H1 (cell line): ENCODE measurements at regions not wholly inside any gene's neighbourhood (a gene's known extent, or its start where the extent isn't known, plus 50 kb on each side); places are given as distances from the start of the nearest gene placed in this dataset.

Experiments used
- CTCF ChIA-PET: fragments of 300-600 bp; sonication (Branson Sonifier 250); formaldehyde crosslinking; loops from one replicate; lab custom pipeline; 2021; ENCODE audit not compliant: partially characterized antibody; lab: Charles Lee
- POLR2A ChIA-PET: fragments of 300-600 bp; sonication (Branson Sonifier 250); formaldehyde crosslinking; loops from one replicate; lab custom pipeline; 2021; ENCODE audit warnings: inconsistent platforms; ENCODE audit not compliant: partially characterized antibody; lab: Charles Lee
- DNase-seq, 2 experiments: peaks; one replicate each; pipeline versions ENCODE4 v3.0.0 to v3.0.0-alpha.2; 2010 to 2022; ENCODE audit warnings: low spot score in 2 of 2, low read depth in 1 of 2, mixed read lengths in 1 of 2
- FAIRE-seq: peaks from 2 replicates; lab custom pipeline; 2011; peaks lifted over from hg19 to GRCh38; lab: Jason Lieb, UNC
- H2AFZ ChIP-seq: 2 replicates; pipeline ENCODE4 v1.8.1; 2012; ENCODE audit warnings: low read length, inconsistent platforms
- H2AK5ac ChIP-seq: 2 replicates; pipeline ENCODE4 v1.6.1; 2013; ENCODE audit warnings: low read depth, low read length
- H2BK120ac ChIP-seq: replicated peaks from 2 replicates; pipeline ENCODE3; 2013; ENCODE audit warnings: low read depth, low read length, inconsistent platforms
- H2BK12ac ChIP-seq: 2 replicates; pipeline ENCODE4 v1.6.1; 2013; ENCODE audit warnings: low read depth, low read length
- H2BK15ac ChIP-seq: 2 replicates; pipeline ENCODE4 v1.6.1; 2013; ENCODE audit warnings: low read length
- H2BK20ac ChIP-seq: 2 replicates; pipeline ENCODE4 v1.6.1; 2013; ENCODE audit warnings: low read length
- H2BK5ac ChIP-seq: 2 replicates; pipeline ENCODE4 v1.6.1; 2013; ENCODE audit warnings: low read depth, low read length
- H3K14ac ChIP-seq: 2 replicates; pipeline ENCODE4 v1.6.1; 2013; ENCODE audit warnings: inconsistent platforms; ENCODE audit not compliant: insufficient read length
- H3K18ac ChIP-seq: 2 replicates; pipeline ENCODE4 v1.6.1; 2013; ENCODE audit warnings: low read length; ENCODE audit errors: extremely low read depth
- H3K23ac ChIP-seq: 2 replicates; pipeline ENCODE4 v1.6.1; 2013; ENCODE audit warnings: inconsistent platforms; ENCODE audit not compliant: insufficient read length
- H3K23me2 ChIP-seq: 2 replicates; pipeline ENCODE4 v1.6.1; 2013; ENCODE audit warnings: low read depth, low read length
- H3K27ac ChIP-seq: 2 replicates; pipeline ENCODE4 v1.6.1; 2011; ENCODE audit warnings: low read depth, low read length, inconsistent platforms
- H3K27me3 ChIP-seq, 4 experiments: replicated peaks in 1 of 4; 1 replicate in 1 of 4; 2 replicates in 3 of 4; pipeline versions ENCODE4 v1.6.1 to v1.8.1; 2011 to 2013; ENCODE audit warnings: low read length in 3 of 4, mild to moderate bottlenecking in 3 of 4, inconsistent platforms in 2 of 4, mixed read lengths in 2 of 4, moderate library complexity in 1 of 4; ENCODE audit not compliant: control insufficient read depth in 3 of 4, insufficient read depth in 3 of 4; ENCODE audit errors: extremely low read depth in 1 of 4
- H3K36me3 ChIP-seq, 4 experiments: 2 replicates each; pipeline versions ENCODE4 v1.6.1 to v1.8.1; 2011 to 2013; ENCODE audit warnings: mild to moderate bottlenecking in 4 of 4, low read length in 3 of 4, moderate library complexity in 2 of 4, control low read depth in 1 of 4, inconsistent platforms in 1 of 4; ENCODE audit not compliant: insufficient read depth in 4 of 4, control insufficient read depth in 2 of 4
- H3K4ac ChIP-seq: replicated peaks from 2 replicates; pipeline ENCODE3; 2013; ENCODE audit warnings: low read length, low read depth, mixed read lengths, inconsistent platforms; ENCODE audit not compliant: insufficient read length
- H3K4me1 ChIP-seq, 4 experiments: replicated peaks in 1 of 4; 1 replicate in 1 of 4; 2 replicates in 3 of 4; pipeline versions ENCODE4 v1.6.1 to v1.8.1; 2011 to 2013; ENCODE audit warnings: low read length in 3 of 4, inconsistent platforms in 2 of 4, mixed read lengths in 1 of 4; ENCODE audit not compliant: insufficient read depth in 4 of 4, control insufficient read depth in 3 of 4
- H3K4me2 ChIP-seq, 2 experiments: 2 replicates each; pipeline versions ENCODE4 v1.6.1 to v1.8.1; 2011 to 2013; ENCODE audit warnings: low read depth in 2 of 2, low read length in 2 of 2, control low read depth in 1 of 2, inconsistent platforms in 1 of 2, mild to moderate bottlenecking in 1 of 2; ENCODE audit not compliant: insufficient read depth in 1 of 2
- H3K4me3 ChIP-seq, 4 experiments: fragments of 200-600, 300-600 bp in 1 of 4; sonication (generic), shearing (Covaris generic), sonication (Bioruptor Twin) in 1 of 4; 2 replicates each; pipeline versions ENCODE4 v1.5.1 to v1.8.1; 2011 to 2016; ENCODE audit warnings: low read length in 4 of 4, low read depth in 3 of 4, control low read depth in 2 of 4, inconsistent platforms in 2 of 4, mild to moderate bottlenecking in 2 of 4, mixed read lengths in 1 of 4, moderate library complexity in 1 of 4; ENCODE audit not compliant: insufficient read depth in 2 of 4; ENCODE audit errors: extremely low read depth in 1 of 4
- H3K56ac ChIP-seq: replicated peaks from 2 replicates; pipeline ENCODE3; 2013; ENCODE audit warnings: low read depth, mild to moderate bottlenecking, mixed read lengths, low read length, inconsistent platforms; ENCODE audit not compliant: insufficient read length
- H3K79me1 ChIP-seq: 2 replicates; pipeline ENCODE4 v1.6.1; 2013; ENCODE audit warnings: low read depth, low read length, control low read depth
- H3K79me2 ChIP-seq, 2 experiments: 2 replicates each; pipeline versions ENCODE4 v1.6.1 to v1.8.1; 2012 to 2013; ENCODE audit warnings: low read length in 2 of 2, mild to moderate bottlenecking in 2 of 2, inconsistent platforms in 1 of 2; ENCODE audit not compliant: insufficient read depth in 2 of 2, control insufficient read depth in 1 of 2
- H3K9ac ChIP-seq, 4 experiments: replicated peaks in 1 of 4; 1 replicate in 1 of 4; 2 replicates in 3 of 4; pipeline versions ENCODE4 v1.6.1 to v1.8.1; 2011 to 2013; ENCODE audit warnings: low read depth in 3 of 4, low read length in 3 of 4, control low read depth in 2 of 4, mild to moderate bottlenecking in 2 of 4, moderate library complexity in 2 of 4, inconsistent platforms in 1 of 4; ENCODE audit errors: extremely low read depth in 1 of 4
- H3K9me3 ChIP-seq, 2 experiments: 2 replicates each; pipeline versions ENCODE4 v1.6.1 to v1.8.1; 2012 to 2013; ENCODE audit warnings: mild to moderate bottlenecking in 2 of 2, moderate library complexity in 2 of 2, control low read depth in 1 of 2, inconsistent platforms in 1 of 2, low read depth in 1 of 2, low read length in 1 of 2, mixed read lengths in 1 of 2; ENCODE audit not compliant: insufficient read depth in 2 of 2
- H4K20me1 ChIP-seq, 2 experiments: replicated peaks in 1 of 2; 2 replicates each; pipeline versions ENCODE3 to v1.8.1; 2011 to 2013; ENCODE audit warnings: inconsistent platforms in 2 of 2, low read length in 2 of 2, mild to moderate bottlenecking in 1 of 2; ENCODE audit not compliant: insufficient read depth in 2 of 2, control insufficient read depth in 1 of 2
- H4K5ac ChIP-seq: 2 replicates; pipeline ENCODE4 v1.6.1; 2013; ENCODE audit warnings: low read length, low read depth, mixed read lengths, inconsistent platforms; ENCODE audit not compliant: insufficient read length
- H4K8ac ChIP-seq: 2 replicates; pipeline ENCODE4 v1.8.0; 2013; ENCODE audit warnings: mild to moderate bottlenecking, moderate library complexity, low read length, inconsistent platforms; ENCODE audit not compliant: insufficient read depth; ENCODE audit errors: extremely low read depth
- H4K91ac ChIP-seq: replicated peaks from 2 replicates; pipeline ENCODE3; 2013; ENCODE audit warnings: low read length, mixed read lengths, inconsistent platforms; ENCODE audit not compliant: insufficient read length
- BCL11A ChIP-seq, 2 experiments: IDR thresholded peaks; one replicate each; pipeline ENCODE4 v1.6.1; 2011; ENCODE audit warnings: low read depth in 2 of 2, low read length in 2 of 2, mild to moderate bottlenecking in 2 of 2
- CHD1 ChIP-seq: IDR thresholded peaks from 2 replicates; pipeline ENCODE4 v1.6.1; 2012; ENCODE audit warnings: low read depth, low read length, improper control_type of control experiment
- EP300 ChIP-seq, 2 experiments: IDR thresholded peaks; 1 replicate in 1 of 2; 2 replicates in 1 of 2; pipeline ENCODE4 v1.6.1; 2011 to 2012; ENCODE audit warnings: low read depth in 2 of 2, low read length in 2 of 2, mild to moderate bottlenecking in 2 of 2, borderline replicate concordance in 1 of 2, inconsistent platforms in 1 of 2, moderate library complexity in 1 of 2
- MAX ChIP-seq: IDR thresholded peaks from 2 replicates; pipeline ENCODE4 v1.6.1; 2012; ENCODE audit warnings: inconsistent platforms
- SP4 ChIP-seq: IDR thresholded peaks from 2 replicates; pipeline ENCODE4 v1.6.1; 2012; ENCODE audit warnings: low read length, inconsistent platforms
- SUZ12 ChIP-seq: fragments of 200-600 bp; sonication (generic); IDR thresholded peaks from 2 replicates; pipeline ENCODE4 v1.6.1; 2012; ENCODE audit warnings: mild to moderate bottlenecking, inconsistent platforms, low read length, moderate library complexity, mixed read lengths
- TEAD4 ChIP-seq: IDR thresholded peaks from 2 replicates; pipeline ENCODE4 v1.6.1; 2012; ENCODE audit warnings: low read depth, low read length, inconsistent platforms, mixed read lengths
- ZNF274 ChIP-seq: IDR thresholded peaks from 2 replicates; pipeline ENCODE4 v1.7.0; 2012; ENCODE audit warnings: low read length, borderline replicate concordance; ENCODE audit errors: extremely low read depth
- WGBS, 2 experiments: shearing (Covaris generic) in 1 of 2; methylation state at CpG; one replicate each; pipeline versions ENCODE4 v1.1.6 to v1.1.7; 2013 to 2015; ENCODE audit warnings: low lambda C conversion rate in 2 of 2, mixed read lengths in 2 of 2, inconsistent platforms in 1 of 2, low coverage in 1 of 2, missing lambda C conversion rate in 1 of 2; ENCODE audit not compliant: insufficient replicate concordance in 2 of 2, insufficient coverage in 1 of 2, insufficient read length in 1 of 2; ENCODE audit errors: extremely low coverage in 1 of 2, missing lambda C conversion rate in 1 of 2; 5-methylcytosine and 5-hydroxymethylcytosine counted together

GRCh38 chr16:6892966-6893365, 439.7 kb upstream of the RBFOX1 start:
- Histone ChIP-seq H3K79me1 (no peaks in the 10 kb centered on the region), H2BK15ac (no peak overlapping the region), H3K36me3 (no peaks in the 10 kb centered on the region), H3K4me1 (no peaks in the 10 kb centered on the region; a peak in 2 of 7 replicates), H3K27me3 (no peaks in the 10 kb centered on the region), H2BK5ac (no peak overlapping the region), H3K18ac (no peak overlapping the region), H4K20me1 (no peaks in the 10 kb centered on the region), H3K27ac (no peak overlapping the region), H2BK20ac (no peak overlapping the region), H4K5ac (no peak overlapping the region), H3K14ac (no peak overlapping the region), H3K23me2 (no peaks in the 10 kb centered on the region), H2BK120ac (no peak overlapping the region), H4K91ac (no peak overlapping the region), H2AK5ac (no peak overlapping the region), H3K23ac (no peak overlapping the region), H3K4ac (no peak overlapping the region), H3K9me3 (no peaks in the 10 kb centered on the region), H2BK12ac (no peak overlapping the region), H3K4me3 (no peak overlapping the region), H3K79me2 (no peaks in the 10 kb centered on the region), H4K8ac (no peak overlapping the region), H3K56ac (no peak overlapping the region), H3K9ac (no peak overlapping the region), H3K4me2 (no peak overlapping the region), H2AFZ (no peak overlapping the region)
- WGBS, 2 experiments, result 83% methylated on average over 4 of the region's 4 CpGs; no CpG with 5 or more reads in 1 of the 2 experiments
- ChIA-PET POLR2A (no interaction called here), CTCF (interaction anchor here (0.7 to 1.2 kb wide), 5 partner anchors 19 to 187 kb away, joined by 3 read pairs; no protein-coding TSS in a partner anchor)
- no peak for FAIRE-seq
- no peak for DNase-seq
- TF ChIP-seq CHD1, result no peak
- TF ChIP-seq TEAD4, result no peak
- TF ChIP-seq SUZ12, result no peak
- no peak for TF ChIP-seq EP300 (IDR thresholded peaks at IDR 0.05; ENCODE audit: borderline replicate concordance in 1 of 2, low read depth in 2 of 2, low read length in 2 of 2)
- TF ChIP-seq BCL11A (IDR thresholded peaks at IDR 0.05; ENCODE audit: low read depth in 2 of 2, low read length in 2 of 2), result no peak
- no peak for TF ChIP-seq ZNF274
- no peak for TF ChIP-seq MAX
- no peak for TF ChIP-seq SP4
